T-helper 1 cell treated with Interleukin-12 subunit alpha and Interleukin-12 subunit beta and Interleukin-4 antibody, amounts not matched to agents 30 μg/mL and 1 μg/mL, for 36 hours (primary cell): ENCODE measurements at regions not wholly inside any gene's neighbourhood (a gene's known extent, or its start where the extent isn't known, plus 50 kb on each side); places are given as distances from the start of the nearest gene placed in this dataset.
"Not testable (repeated sequence)": the region's sequence is repeated elsewhere in the genome, so short reads cannot be mapped to it uniquely, and the experiment has no call there.

Source experiments
- H3K27ac Mint-ChIP-seq: one replicate; pipeline ENCODE4 v1.8.0; 2021; ENCODE audit warnings: mild to moderate bottlenecking, mixed read lengths
- H3K27me3 Mint-ChIP-seq: one replicate; pipeline ENCODE4 v1.8.0; 2021; ENCODE audit warnings: low read depth, mixed read lengths
- H3K36me3 Mint-ChIP-seq: one replicate; pipeline ENCODE4 v1.8.0; 2021; ENCODE audit warnings: low read depth, mixed read lengths
- H3K4me1 Mint-ChIP-seq: one replicate; pipeline ENCODE4 v1.8.0; 2021; ENCODE audit warnings: low read depth, mixed read lengths
- H3K4me3 Mint-ChIP-seq: one replicate; pipeline ENCODE4 v1.8.0; 2021; ENCODE audit warnings: mild to moderate bottlenecking, moderate library complexity, mixed read lengths
- H3K9me3 Mint-ChIP-seq: one replicate; pipeline ENCODE4 v1.8.0; 2021; ENCODE audit warnings: mixed read lengths

GRCh38 chr2:118752762-118753429, 94.6 kb downstream of the EN1 start:
- Mint-ChIP-seq H3K36me3 (no peaks in the 10 kb centered on the region), H3K27ac (no peak overlapping the region), H3K27me3 (no peaks in the 10 kb centered on the region), H3K4me1 (no peaks in the 10 kb centered on the region), H3K9me3 (peaks cover 5% of the 10 kb centered on the region), H3K4me3 (no peak overlapping the region)

- Mint-ChIP-seq H3K36me3 (no peaks in the 10 kb centered on the region), H3K9me3 (peaks cover 7% of the 10 kb centered on the region), H3K4me3 (no peak overlapping the region), H3K27me3 (no peaks in the 10 kb centered on the region), H3K4me1 (no peaks in the 10 kb centered on the region), H3K27ac (no peak overlapping the region)
Observed at GRCh38 chr2:118750959-118751565, 96.4 kb downstream of the EN1 start.

GRCh38 chr2:118748245-118748885, 99.1 kb downstream of the EN1 start:
- Mint-ChIP-seq H3K9me3 (peaks cover 18% of the 10 kb centered on the region), H3K4me1 (no peaks in the 10 kb centered on the region)

GRCh38 chr2:118747637-118748036, 99.8 kb downstream of the EN1 start:
- no peaks in the 10 kb centered on the region for H3K36me3 Mint-ChIP-seq
- no peaks in the 10 kb centered on the region for H3K4me1 Mint-ChIP-seq
- no peak overlapping the region for H3K27ac Mint-ChIP-seq
- no peak overlapping the region for H3K4me3 Mint-ChIP-seq
- H3K9me3 Mint-ChIP-seq = peaks cover 18% of the 10 kb centered on the region
- no peaks in the 10 kb centered on the region for H3K27me3 Mint-ChIP-seq

More at GRCh38 chr2:118748245-118748885, 99.1 kb downstream of the EN1 start:
- H3K27ac Mint-ChIP-seq = no peak overlapping the region
- no peak overlapping the region for H3K4me3 Mint-ChIP-seq
- H3K27me3 Mint-ChIP-seq = no peaks in the 10 kb centered on the region
- no peaks in the 10 kb centered on the region for H3K36me3 Mint-ChIP-seq

- H3K36me3 Mint-ChIP-seq = no peaks in the 10 kb centered on the region
- no peak overlapping the region for H3K4me3 Mint-ChIP-seq
- peaks cover 22% of the 10 kb centered on the region for H3K9me3 Mint-ChIP-seq
- H3K27me3 Mint-ChIP-seq = peaks cover 3% of the 10 kb centered on the region
- no peak overlapping the region for H3K27ac Mint-ChIP-seq
- no peaks in the 10 kb centered on the region for H3K4me1 Mint-ChIP-seq
Observed at GRCh38 chr2:118747066-118747465, 100.4 kb downstream of the EN1 start.

- not testable (repeated sequence) for H3K4me3 Mint-ChIP-seq, H3K27ac Mint-ChIP-seq, H3K27me3 Mint-ChIP-seq, H3K36me3 Mint-ChIP-seq, H3K4me1 Mint-ChIP-seq
- peaks cover 24% of the 10 kb centered on the region for H3K9me3 Mint-ChIP-seq
Observed at GRCh38 chr2:118744682-118745181, 102.7 kb downstream of the EN1 start.

GRCh38 chr2:118738524-118739308, 108.7 kb downstream of the EN1 start:
- Mint-ChIP-seq H3K4me1 (no peaks in the 10 kb centered on the region), H3K36me3 (no peaks in the 10 kb centered on the region), H3K4me3 (no peak overlapping the region), H3K9me3 (peaks cover 6% of the 10 kb centered on the region), H3K27ac (no peak overlapping the region), H3K27me3 (peaks cover 4% of the 10 kb centered on the region)

GRCh38 chr2:118738106-118738505, 109.3 kb downstream of the EN1 start:
- H3K9me3 Mint-ChIP-seq = peaks cover 6% of the 10 kb centered on the region
- peaks cover 4% of the 10 kb centered on the region for H3K27me3 Mint-ChIP-seq
- H3K27ac Mint-ChIP-seq = no peak overlapping the region
- H3K4me3 Mint-ChIP-seq = no peak overlapping the region
- H3K36me3 Mint-ChIP-seq = no peaks in the 10 kb centered on the region
- H3K4me1 Mint-ChIP-seq = no peaks in the 10 kb centered on the region

- H3K9me3 Mint-ChIP-seq = peaks cover 6% of the 10 kb centered on the region
- no peaks in the 10 kb centered on the region for H3K36me3 Mint-ChIP-seq
- H3K27ac Mint-ChIP-seq = no peak overlapping the region
- no peaks in the 10 kb centered on the region for H3K4me1 Mint-ChIP-seq
- H3K27me3 Mint-ChIP-seq = peaks cover 4% of the 10 kb centered on the region
- no peak overlapping the region for H3K4me3 Mint-ChIP-seq
Observed at GRCh38 chr2:118737684-118738083, 109.8 kb downstream of the EN1 start.

- Mint-ChIP-seq H3K36me3 (no peaks in the 10 kb centered on the region), H3K27ac (no peak overlapping the region), H3K9me3 (no peaks in the 10 kb centered on the region), H3K27me3 (no peaks in the 10 kb centered on the region), H3K4me3 (no peak overlapping the region), H3K4me1 (no peaks in the 10 kb centered on the region)
Observed at GRCh38 chr2:118732432-118732831, 115.0 kb downstream of the EN1 start.

- H3K27me3 Mint-ChIP-seq = peaks cover 3% of the 10 kb centered on the region
- H3K9me3 Mint-ChIP-seq = no peaks in the 10 kb centered on the region
- H3K4me3 Mint-ChIP-seq = no peak overlapping the region
- no peak overlapping the region for H3K27ac Mint-ChIP-seq
- no peaks in the 10 kb centered on the region for H3K4me1 Mint-ChIP-seq
- H3K36me3 Mint-ChIP-seq = no peaks in the 10 kb centered on the region
Observed at GRCh38 chr2:118731413-118731812, 116.0 kb downstream of the EN1 start.

GRCh38 chr2:118730405-118730804, 117.0 kb downstream of the EN1 start:
- Mint-ChIP-seq H3K36me3 (no peaks in the 10 kb centered on the region), H3K4me3 (no peak overlapping the region), H3K27me3 (peaks cover 3% of the 10 kb centered on the region), H3K4me1 (no peaks in the 10 kb centered on the region), H3K27ac (no peak overlapping the region), H3K9me3 (no peaks in the 10 kb centered on the region)

GRCh38 chr2:118729760-118730159, 117.7 kb downstream of the EN1 start:
- Mint-ChIP-seq H3K4me3 (no peak overlapping the region), H3K36me3 (no peaks in the 10 kb centered on the region)

GRCh38 chr2:118728984-118729383, 118.5 kb downstream of the EN1 start:
- no peaks in the 10 kb centered on the region for H3K9me3 Mint-ChIP-seq
- H3K27ac Mint-ChIP-seq = no peak overlapping the region
- H3K36me3 Mint-ChIP-seq = no peaks in the 10 kb centered on the region
- no peak overlapping the region for H3K4me3 Mint-ChIP-seq
- peaks cover 3% of the 10 kb centered on the region for H3K27me3 Mint-ChIP-seq
- H3K4me1 Mint-ChIP-seq = no peaks in the 10 kb centered on the region

More at GRCh38 chr2:118729760-118730159, 117.7 kb downstream of the EN1 start:
- Mint-ChIP-seq H3K9me3 (no peaks in the 10 kb centered on the region), H3K4me1 (no peaks in the 10 kb centered on the region), H3K27me3 (peaks cover 3% of the 10 kb centered on the region), H3K27ac (no peak overlapping the region)
